BJ (cell line): ENCODE measurements at regions not wholly inside any gene's neighbourhood (a gene's known extent, or its start where the extent isn't known, plus 50 kb on each side); places are given as distances from the start of the nearest gene placed in this dataset.

ENCODE experiments used
- CTCF ChIA-PET: fragments of 350-600 bp; formaldehyde crosslinking; extraction: SDS; loops from one replicate; lab custom pipeline; 2021; ENCODE audit warnings: antibody characterized with exemption, inconsistent platforms; lab: Yijun Ruan, JAX
- POLR2A ChIA-PET: fragments of 300-600 bp; sonication (Branson Sonifier 250); formaldehyde crosslinking; extraction: SDS; loops from one replicate; lab custom pipeline; 2021; ENCODE audit warnings: antibody characterized with exemption; lab: Charles Lee
- DNase-seq: peaks from one replicate; pipeline ENCODE4 v3.0.0-alpha.2; 2011; ENCODE audit warnings: low read depth
- H3K27me3 ChIP-seq: 2 replicates; pipeline ENCODE4 v1.6.0; 2011; ENCODE audit warnings: low read length; ENCODE audit not compliant: control insufficient read depth, insufficient read depth
- H3K36me3 ChIP-seq: 2 replicates; pipeline ENCODE4 v1.5.1; 2011; ENCODE audit warnings: low read length; ENCODE audit not compliant: control insufficient read depth, insufficient read depth
- H3K4me3 ChIP-seq: 2 replicates; pipeline ENCODE4 v1.5.1; 2011; ENCODE audit warnings: low read depth, mild to moderate bottlenecking, control low read depth, low read length
- TF ChIP-seq, protein P1 (sequence below): IDR thresholded peaks from 2 replicates; pipeline ENCODE4 v1.5.1; 2011; ENCODE audit warnings: low read depth, mild to moderate bottlenecking, control low read depth, inconsistent platforms, low read length, moderate library complexity; ENCODE audit not compliant: insufficient read depth

DNA sequence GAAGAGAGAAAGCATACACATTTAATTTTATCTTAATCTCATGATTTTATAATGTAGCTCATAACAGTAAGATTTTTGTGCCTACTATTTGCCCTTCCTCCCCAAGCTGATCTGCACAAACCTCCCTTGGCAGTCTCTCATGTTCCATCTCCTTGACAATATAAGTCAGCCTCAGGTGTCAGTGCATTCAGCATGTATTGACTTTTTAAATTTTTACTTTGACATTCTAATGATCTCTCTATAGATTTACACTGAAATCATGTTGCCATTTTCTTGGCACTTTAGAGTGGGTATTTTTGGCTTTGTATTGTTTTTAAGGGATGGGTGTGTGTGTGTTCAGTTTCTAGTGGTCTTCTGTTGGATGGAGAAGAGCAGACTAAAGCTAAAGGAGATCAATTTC, 505.3 kb upstream of the CPEB2 start:
- TF ChIP-seq, protein P1, sequence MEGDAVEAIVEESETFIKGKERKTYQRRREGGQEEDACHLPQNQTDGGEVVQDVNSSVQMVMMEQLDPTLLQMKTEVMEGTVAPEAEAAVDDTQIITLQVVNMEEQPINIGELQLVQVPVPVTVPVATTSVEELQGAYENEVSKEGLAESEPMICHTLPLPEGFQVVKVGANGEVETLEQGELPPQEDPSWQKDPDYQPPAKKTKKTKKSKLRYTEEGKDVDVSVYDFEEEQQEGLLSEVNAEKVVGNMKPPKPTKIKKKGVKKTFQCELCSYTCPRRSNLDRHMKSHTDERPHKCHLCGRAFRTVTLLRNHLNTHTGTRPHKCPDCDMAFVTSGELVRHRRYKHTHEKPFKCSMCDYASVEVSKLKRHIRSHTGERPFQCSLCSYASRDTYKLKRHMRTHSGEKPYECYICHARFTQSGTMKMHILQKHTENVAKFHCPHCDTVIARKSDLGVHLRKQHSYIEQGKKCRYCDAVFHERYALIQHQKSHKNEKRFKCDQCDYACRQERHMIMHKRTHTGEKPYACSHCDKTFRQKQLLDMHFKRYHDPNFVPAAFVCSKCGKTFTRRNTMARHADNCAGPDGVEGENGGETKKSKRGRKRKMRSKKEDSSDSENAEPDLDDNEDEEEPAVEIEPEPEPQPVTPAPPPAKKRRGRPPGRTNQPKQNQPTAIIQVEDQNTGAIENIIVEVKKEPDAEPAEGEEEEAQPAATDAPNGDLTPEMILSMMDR: no peak
- Histone ChIP-seq H3K27me3 (no peaks in the 10 kb centered on the region), H3K4me3 (no peak overlapping the region), H3K36me3 (no peaks in the 10 kb centered on the region)
- POLR2A ChIA-PET: no interaction called here
- CTCF ChIA-PET: no interaction called here
- DNase-seq: no peak

DNA sequence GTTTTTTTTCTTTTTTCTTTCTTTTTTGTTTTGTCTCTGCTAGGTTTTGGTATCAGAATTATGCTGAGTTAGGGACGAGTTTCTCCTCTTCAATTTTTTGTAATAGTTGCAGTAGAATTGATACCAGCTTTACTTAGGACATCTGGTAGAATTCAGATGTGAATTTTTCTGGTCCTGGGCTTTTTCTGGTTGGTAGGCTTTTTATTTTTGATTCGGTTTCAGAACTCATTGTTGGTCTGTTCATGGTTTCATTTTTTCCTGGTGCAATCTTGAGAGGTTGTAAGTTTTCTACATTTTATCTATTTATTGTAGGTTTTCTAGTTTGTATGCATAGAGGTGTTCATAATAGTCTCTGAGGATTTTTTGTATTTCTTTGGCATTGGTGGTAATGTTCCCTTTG, 498.1 kb upstream of the CPEB2 start:
- no peak for DNase-seq
- TF ChIP-seq, protein P1: no peak
- no peak overlapping the region for H3K4me3 ChIP-seq
- H3K36me3 ChIP-seq: no peaks in the 10 kb centered on the region
- POLR2A ChIA-PET: no interaction called here
- CTCF ChIA-PET: no interaction called here
- H3K27me3 ChIP-seq: no peaks in the 10 kb centered on the region

DNA sequence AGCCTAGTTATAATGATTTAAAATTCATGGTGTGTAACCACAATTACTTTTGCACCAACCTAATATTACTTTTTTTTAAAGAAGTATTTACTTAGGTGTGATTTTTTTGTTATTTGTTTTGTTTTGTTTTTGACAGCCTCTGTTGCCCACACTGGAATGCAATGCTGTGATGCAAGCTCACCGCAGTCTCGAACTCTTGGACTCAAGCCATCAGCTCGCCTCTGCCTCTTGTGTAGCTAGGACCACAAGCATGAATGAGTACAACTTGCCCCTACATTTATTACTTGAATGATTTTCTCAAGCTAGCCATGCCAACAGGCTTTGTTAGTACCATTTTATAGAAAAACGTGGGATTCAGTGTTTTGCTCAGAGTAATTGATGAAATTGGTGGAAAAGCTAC, 488.8 kb upstream of the CPEB2 start:
- no peak for DNase-seq
- TF ChIP-seq, protein P1: no peak
- H3K27me3 ChIP-seq: no peaks in the 10 kb centered on the region
- CTCF ChIA-PET: no interaction called here
- H3K36me3 ChIP-seq: no peaks in the 10 kb centered on the region
- POLR2A ChIA-PET: no interaction called here
- no peak overlapping the region for H3K4me3 ChIP-seq

DNA sequence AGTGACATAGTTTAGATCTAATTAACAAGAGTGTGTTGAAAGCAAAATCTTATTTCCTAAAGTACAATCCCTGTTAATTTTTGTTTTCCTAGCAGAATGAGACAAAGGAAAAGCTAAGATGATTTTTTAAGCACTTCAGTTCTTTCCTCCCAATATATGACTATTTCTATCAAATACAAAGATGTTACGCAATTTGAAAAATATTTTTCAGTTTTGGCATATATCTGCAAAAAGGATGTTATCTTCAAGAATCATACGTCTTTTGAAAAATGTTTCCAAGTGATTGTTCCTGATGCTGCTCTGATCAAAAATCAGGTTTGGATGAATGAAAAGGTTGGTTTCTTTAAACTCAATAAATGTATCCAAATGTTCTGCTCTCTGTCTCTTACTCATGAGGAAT, 486.7 kb upstream of the CPEB2 start:
- H3K36me3 ChIP-seq: no peaks in the 10 kb centered on the region
- ChIA-PET POLR2A (no interaction called here), CTCF (no interaction called here)
- no peaks in the 10 kb centered on the region for H3K27me3 ChIP-seq
- DNase-seq: no peak
- TF ChIP-seq, protein P1: no peak
- no peak overlapping the region for H3K4me3 ChIP-seq

DNA sequence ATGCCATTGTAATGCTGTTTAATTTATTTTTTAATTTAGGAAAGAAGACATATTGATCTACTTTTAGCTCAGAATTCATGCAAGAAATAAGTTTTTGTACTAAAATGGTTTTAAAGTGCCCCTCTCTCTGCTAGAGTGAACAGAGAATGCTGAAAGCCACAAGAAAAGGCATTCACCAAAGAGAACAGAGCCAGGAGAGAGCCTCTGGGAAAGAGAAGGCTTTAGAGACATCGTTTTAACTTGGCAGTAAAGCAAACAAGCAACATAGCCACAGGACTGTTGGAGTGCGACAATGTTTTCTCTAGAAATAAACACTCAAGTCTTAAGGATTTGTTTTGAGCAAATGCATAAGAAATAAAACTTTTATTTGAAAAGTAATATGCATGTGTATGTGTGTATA, 484.1 kb upstream of the CPEB2 start:
- no peak overlapping the region for H3K4me3 ChIP-seq
- H3K36me3 ChIP-seq: no peaks in the 10 kb centered on the region
- TF ChIP-seq, protein P1: no peak
- H3K27me3 ChIP-seq: no peaks in the 10 kb centered on the region
- no peak for DNase-seq
- ChIA-PET CTCF (interaction anchor here (0.6 kb wide), 1 partner anchor 644 kb away, joined by 4 read pairs; no protein-coding TSS in a partner anchor), POLR2A (no interaction called here)
